HPDE6-E6E7 (cell line): ENCODE measurements at regions not wholly inside any gene's neighbourhood (a gene's known extent, or its start where the extent isn't known, plus 50 kb on each side); places are given as distances from the start of the nearest gene placed in this dataset.

Experiments used
- DNase-seq: peaks from one replicate; pipeline ENCODE4 v3.0.0; 2011; ENCODE audit warnings: missing footprints; ENCODE audit errors: extremely low spot score

GRCh38 chr2:122411231-122411630, 655.8 kb downstream of the TSN start:
- DNase-seq, result no peak

- DNase-seq, result no peak
These were observed 656.9 kb downstream of the TSN start for GRCh38 chr2:122412360-122412759.

- DNase-seq, result peak; percentile 25
These were observed 659.5 kb downstream of the TSN start for GRCh38 chr2:122414902-122415301.

GRCh38 chr2:122417114-122417513, 661.7 kb downstream of the TSN start:
- DNase-seq, result no peak

- no peak for DNase-seq
These were observed 666.3 kb downstream of the TSN start for GRCh38 chr2:122421775-122422174.

- no peak for DNase-seq
These were observed 667.0 kb downstream of the TSN start for GRCh38 chr2:122422384-122422991.

GRCh38 chr2:122423934-122424333, 668.5 kb downstream of the TSN start:
- DNase-seq, result no peak

- no peak for DNase-seq
These were observed 677.8 kb downstream of the TSN start for GRCh38 chr2:122433123-122433754.

GRCh38 chr2:122445003-122445402, 689.6 kb downstream of the TSN start:
- no peak for DNase-seq

GRCh38 chr2:122446761-122447160, 691.3 kb downstream of the TSN start:
- DNase-seq, result no peak

- no peak for DNase-seq
These were observed 691.8 kb downstream of the TSN start for GRCh38 chr2:122447237-122447636.

- DNase-seq, result peak; percentile 6
These were observed 695.6 kb downstream of the TSN start for GRCh38 chr2:122451040-122451439.

- DNase-seq, result no peak
These were observed 696.2 kb downstream of the TSN start for GRCh38 chr2:122451697-122452096.

GRCh38 chr2:122469147-122469546, 713.7 kb downstream of the TSN start:
- no peak for DNase-seq

GRCh38 chr2:122471753-122472152, 716.3 kb downstream of the TSN start:
- no peak for DNase-seq

- no peak for DNase-seq
These were observed 722.7 kb downstream of the TSN start for GRCh38 chr2:122478117-122478516.

- no peak for DNase-seq
These were observed 723.3 kb downstream of the TSN start for GRCh38 chr2:122478771-122479170.

GRCh38 chr2:122480501-122481243, 725.2 kb downstream of the TSN start:
- no peak for DNase-seq

- DNase-seq, result no peak
These were observed 725.8 kb downstream of the TSN start for GRCh38 chr2:122481244-122481622.

GRCh38 chr2:122481717-122482116, 726.3 kb downstream of the TSN start:
- DNase-seq, result no peak

- no peak for DNase-seq
These were observed 730.6 kb downstream of the TSN start for GRCh38 chr2:122486086-122486485.

GRCh38 chr2:122486705-122487415, 731.4 kb downstream of the TSN start:
- DNase-seq, result no peak
